Activated CD4-positive, alpha-beta T cell treated with anti-CD3 and anti-CD28 coated beads, Interleukin-2, amount 10 ng/mL, durations not matched to agents 7 days and 5 days (primary cell): ENCODE measurements at regions not wholly inside any gene's neighbourhood (a gene's known extent, or its start where the extent isn't known, plus 50 kb on each side); places are given as distances from the start of the nearest gene placed in this dataset.
"Not testable (repeated sequence)": the region's sequence is repeated elsewhere in the genome, so short reads cannot be mapped to it uniquely, and the experiment has no call there.

Source experiments
- CTCF ChIA-PET: fragments of 350-600 bp; sonication (Branson Sonifier 250); formaldehyde crosslinking; loops from one replicate; lab custom pipeline; 2021; ENCODE audit warnings: antibody characterized with exemption; lab: Charles Lee
- POLR2A ChIA-PET: fragments of 350-600 bp; sonication (Branson Sonifier 250); formaldehyde crosslinking; loops from one replicate; lab custom pipeline; 2021; ENCODE audit warnings: antibody characterized with exemption; lab: Charles Lee
- DNase-seq: peaks from one replicate; pipeline ENCODE4 v3.0.0-alpha.2; 2020
- H3K27ac Mint-ChIP-seq: one replicate; pipeline ENCODE4 v1.8.0; 2021; ENCODE audit warnings: mild to moderate bottlenecking, moderate library complexity, mixed read lengths
- H3K27me3 Mint-ChIP-seq: one replicate; pipeline ENCODE4 v1.8.0; 2021; ENCODE audit warnings: mixed read lengths
- H3K36me3 Mint-ChIP-seq: one replicate; pipeline ENCODE4 v1.8.0; 2021; ENCODE audit warnings: low read depth, mixed read lengths
- H3K4me1 Mint-ChIP-seq: one replicate; pipeline ENCODE4 v1.8.0; 2021; ENCODE audit warnings: mixed read lengths
- H3K4me3 Mint-ChIP-seq: one replicate; pipeline ENCODE4 v1.8.0; 2021; ENCODE audit warnings: mild to moderate bottlenecking, moderate library complexity, mixed read lengths
- H3K9me3 Mint-ChIP-seq: one replicate; pipeline ENCODE4 v1.8.0; 2021; ENCODE audit warnings: mixed read lengths

DNA sequence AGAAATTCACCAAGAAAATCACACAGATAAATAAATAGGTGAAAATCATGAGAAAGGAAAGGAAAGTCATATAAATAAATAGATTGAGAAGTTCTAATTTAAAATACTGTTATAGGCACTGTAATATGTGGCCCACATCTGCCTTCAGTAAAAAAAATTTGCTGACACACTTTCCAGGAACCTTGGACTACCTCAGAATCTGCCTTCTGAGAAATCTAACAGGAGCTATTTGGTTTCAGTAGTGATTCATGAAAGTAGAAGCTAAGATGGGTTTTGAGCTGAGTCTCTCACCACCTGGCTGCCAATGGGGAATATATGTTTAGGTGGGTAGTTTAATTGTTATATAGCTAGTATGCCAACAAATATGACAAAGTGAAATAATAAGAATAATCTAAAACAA, 810.0 kb downstream of the RAB28 start:
- ChIA-PET CTCF (no interaction called here), POLR2A (no interaction called here)
- Mint-ChIP-seq H3K27ac (no peak overlapping the region), H3K4me1 (no peaks in the 10 kb centered on the region), H3K4me3 (no peak overlapping the region), H3K36me3 (no peaks in the 10 kb centered on the region), H3K27me3 (no peaks in the 10 kb centered on the region), H3K9me3 (peaks cover 8% of the 10 kb centered on the region)
- DNase-seq: no peak

- Mint-ChIP-seq H3K27ac (no peak overlapping the region), H3K9me3 (peaks cover 8% of the 10 kb centered on the region), H3K36me3 (no peaks in the 10 kb centered on the region), H3K4me1 (no peaks in the 10 kb centered on the region), H3K4me3 (no peak overlapping the region), H3K27me3 (no peaks in the 10 kb centered on the region)
- no peak for DNase-seq
- ChIA-PET POLR2A (no interaction called here), CTCF (no interaction called here)
These were observed 811.8 kb downstream of the RAB28 start for GRCh38 chr4:12672303-12672702.

- no peaks in the 10 kb centered on the region for H3K9me3 Mint-ChIP-seq
- no peaks in the 10 kb centered on the region for H3K4me1 Mint-ChIP-seq
- CTCF ChIA-PET: no interaction called here
- H3K36me3 Mint-ChIP-seq: no peaks in the 10 kb centered on the region
- no peaks in the 10 kb centered on the region for H3K27me3 Mint-ChIP-seq
- no peak for DNase-seq
- H3K4me3 Mint-ChIP-seq: no peak overlapping the region
- POLR2A ChIA-PET: no interaction called here
- H3K27ac Mint-ChIP-seq: no peak overlapping the region
These were observed 826.0 kb downstream of the RAB28 start for GRCh38 chr4:12658146-12658545.

GRCh38 chr4:12651876-12652275, 832.3 kb downstream of the RAB28 start:
- H3K4me1 Mint-ChIP-seq: no peaks in the 10 kb centered on the region
- H3K36me3 Mint-ChIP-seq: no peaks in the 10 kb centered on the region
- H3K4me3 Mint-ChIP-seq: no peak overlapping the region
- no peak for DNase-seq
- no peaks in the 10 kb centered on the region for H3K9me3 Mint-ChIP-seq
- ChIA-PET POLR2A (no interaction called here), CTCF (no interaction called here)
- H3K27me3 Mint-ChIP-seq: no peaks in the 10 kb centered on the region
- H3K27ac Mint-ChIP-seq: no peak overlapping the region

GRCh38 chr4:12645732-12646131, 838.4 kb downstream of the RAB28 start:
- H3K27ac Mint-ChIP-seq: no peak overlapping the region
- CTCF ChIA-PET: no interaction called here

DNA sequence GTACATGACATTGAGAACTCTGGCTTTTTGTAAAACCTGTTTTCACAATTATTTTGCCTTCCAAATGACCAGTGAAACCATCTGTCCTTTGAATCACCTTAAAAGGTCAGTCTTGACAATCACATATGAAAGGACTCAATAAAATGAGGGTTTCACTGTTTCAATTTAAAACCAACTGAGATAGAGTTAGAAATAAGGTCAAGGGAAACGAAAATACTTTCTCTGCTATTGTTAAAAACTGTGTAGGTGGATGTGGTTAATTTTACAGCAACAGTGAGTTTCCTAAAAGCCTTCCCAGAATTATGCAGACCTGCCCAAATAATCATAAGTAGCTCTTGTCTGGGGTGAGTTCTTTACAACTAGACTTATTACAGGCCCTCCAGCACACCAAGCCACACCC, 839.9 kb downstream of the RAB28 start:
- no peaks in the 10 kb centered on the region for H3K27me3 Mint-ChIP-seq
- DNase-seq: no peak
- no peaks in the 10 kb centered on the region for H3K9me3 Mint-ChIP-seq
- H3K36me3 Mint-ChIP-seq: no peaks in the 10 kb centered on the region
- H3K4me3 Mint-ChIP-seq: no peak overlapping the region
- ChIA-PET CTCF (no interaction called here), POLR2A (no interaction called here)
- H3K4me1 Mint-ChIP-seq: no peaks in the 10 kb centered on the region
- no peak overlapping the region for H3K27ac Mint-ChIP-seq

More at GRCh38 chr4:12645732-12646131, 838.4 kb downstream of the RAB28 start:
- DNase-seq: no peak
- Mint-ChIP-seq H3K4me3 (no peak overlapping the region), H3K27me3 (no peaks in the 10 kb centered on the region), H3K4me1 (no peaks in the 10 kb centered on the region), H3K36me3 (no peaks in the 10 kb centered on the region), H3K9me3 (no peaks in the 10 kb centered on the region)
- POLR2A ChIA-PET: no interaction called here

DNA sequence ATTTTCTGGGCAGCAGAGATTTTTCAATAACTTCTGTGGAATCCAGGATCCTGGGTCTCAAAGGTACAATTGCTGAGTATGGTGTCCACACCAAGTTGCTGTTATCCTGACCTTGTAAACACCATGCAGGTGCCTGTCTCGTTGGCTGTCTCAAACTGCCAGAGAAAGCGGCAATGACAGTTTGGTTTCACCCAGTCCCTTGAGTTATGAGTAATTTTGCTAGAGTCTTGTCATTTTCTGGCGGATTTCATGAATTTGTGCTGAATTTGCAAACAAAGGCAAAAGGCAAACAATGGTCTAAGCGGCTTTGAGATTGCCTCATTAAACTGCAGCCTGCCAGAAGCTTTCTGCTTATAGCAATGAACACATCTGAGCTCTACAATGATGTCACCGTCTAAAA, 847.9 kb downstream of the RAB28 start:
- no peak overlapping the region for H3K4me3 Mint-ChIP-seq
- ChIA-PET CTCF (no interaction called here), POLR2A (no interaction called here)

DNA sequence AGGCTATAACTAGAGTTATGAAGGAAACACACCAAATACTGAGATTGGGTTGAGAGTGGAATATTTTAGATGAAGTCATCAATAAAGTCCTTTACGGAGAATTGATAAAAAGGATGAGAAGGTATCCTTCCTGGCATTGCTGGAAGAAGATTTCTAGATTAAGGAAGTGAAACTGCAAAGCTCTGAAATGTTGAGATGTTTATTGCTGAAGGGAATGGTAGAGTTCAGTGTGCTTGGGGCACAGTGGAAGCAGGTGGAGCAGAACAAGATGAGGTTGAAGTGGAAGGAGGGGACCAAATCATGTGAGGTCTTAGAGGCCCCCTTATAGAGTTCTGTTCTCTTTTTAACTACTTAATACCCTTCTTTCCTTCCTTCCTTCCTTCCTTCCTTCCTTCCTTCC, 848.5 kb downstream of the RAB28 start:
- CTCF ChIA-PET: no interaction called here
- no peak overlapping the region for H3K4me3 Mint-ChIP-seq
- peaks cover 4% of the 10 kb centered on the region for H3K9me3 Mint-ChIP-seq
- no peaks in the 10 kb centered on the region for H3K27me3 Mint-ChIP-seq
- no peaks in the 10 kb centered on the region for H3K36me3 Mint-ChIP-seq
- DNase-seq: no peak
- no peaks in the 10 kb centered on the region for H3K4me1 Mint-ChIP-seq
- POLR2A ChIA-PET: no interaction called here
- no peak overlapping the region for H3K27ac Mint-ChIP-seq

More for the DNA sequence above, 847.9 kb downstream of the RAB28 start:
- DNase-seq: no peak
- no peaks in the 10 kb centered on the region for H3K27me3 Mint-ChIP-seq
- H3K36me3 Mint-ChIP-seq: no peaks in the 10 kb centered on the region
- H3K4me1 Mint-ChIP-seq: no peaks in the 10 kb centered on the region
- no peak overlapping the region for H3K27ac Mint-ChIP-seq
- H3K9me3 Mint-ChIP-seq: peaks cover 4% of the 10 kb centered on the region

DNA sequence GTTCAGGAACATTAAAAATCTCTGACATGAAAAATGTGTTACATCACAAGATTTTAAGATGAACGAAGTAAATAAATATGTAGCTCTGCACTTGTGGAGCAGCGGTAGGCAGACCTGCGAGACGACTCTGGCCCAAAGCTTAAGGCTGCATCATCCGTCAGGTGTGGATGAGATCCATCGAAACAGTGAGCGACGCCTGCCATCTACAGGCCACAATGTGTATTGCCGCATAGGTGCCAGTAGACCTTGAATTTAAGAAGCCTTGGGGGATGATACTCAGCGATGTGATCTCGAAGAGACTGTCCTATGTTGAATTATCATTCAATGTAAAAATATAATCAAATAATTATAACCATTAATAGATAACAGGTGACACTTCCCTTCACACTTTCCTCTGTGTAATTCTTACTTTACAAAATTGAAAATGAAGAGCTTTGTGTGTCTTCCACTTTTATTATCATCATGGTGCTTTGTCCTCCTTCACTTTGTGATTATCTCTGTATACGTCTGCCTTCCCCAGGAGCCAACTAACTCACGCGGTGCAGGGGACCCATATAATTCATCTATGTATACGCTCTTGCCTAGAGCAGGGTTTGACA, 851.0 kb downstream of the RAB28 start:
- no peak overlapping the region for H3K4me3 Mint-ChIP-seq
- H3K27me3 Mint-ChIP-seq: no peaks in the 10 kb centered on the region
- CTCF ChIA-PET: interaction anchor here (1.8 kb wide), 1 partner anchor 9 kb away, joined by 5 read pairs; no protein-coding TSS in a partner anchor
- peak; percentile 79 for DNase-seq
- H3K9me3 Mint-ChIP-seq: peaks cover 4% of the 10 kb centered on the region
- no peaks in the 10 kb centered on the region for H3K4me1 Mint-ChIP-seq
- H3K27ac Mint-ChIP-seq: no peak overlapping the region
- no peaks in the 10 kb centered on the region for H3K36me3 Mint-ChIP-seq
- POLR2A ChIA-PET: no interaction called here

- Mint-ChIP-seq H3K36me3 (no peaks in the 10 kb centered on the region), H3K27ac (no peak overlapping the region), H3K4me3 (no peak overlapping the region), H3K4me1 (no peaks in the 10 kb centered on the region), H3K27me3 (no peaks in the 10 kb centered on the region), H3K9me3 (no peaks in the 10 kb centered on the region)
- ChIA-PET POLR2A (no interaction called here), CTCF (no interaction called here)
- DNase-seq: no peak
These were observed 868.3 kb downstream of the RAB28 start for GRCh38 chr4:12615822-12616221.

DNA sequence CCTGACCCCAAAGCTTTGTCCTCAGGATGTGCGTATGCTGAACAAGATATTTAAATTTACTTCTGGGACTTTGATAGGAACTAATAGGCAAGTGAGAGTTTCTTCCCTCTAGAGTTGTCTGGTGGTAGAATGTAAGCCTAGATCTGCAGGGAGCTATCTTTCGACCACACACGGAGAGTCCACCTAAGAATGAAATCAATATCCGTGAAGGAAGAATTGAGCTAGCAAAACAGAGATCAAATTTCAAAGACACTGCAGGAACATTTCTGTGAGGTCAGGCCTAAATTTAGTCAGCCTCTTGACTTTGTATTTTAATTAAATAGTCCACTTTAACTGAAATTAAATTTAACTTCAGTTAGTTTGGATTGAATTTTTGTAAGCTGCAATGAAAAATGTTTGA, 871.3 kb downstream of the RAB28 start:
- Mint-ChIP-seq H3K9me3 (no peaks in the 10 kb centered on the region), H3K27ac (no peak overlapping the region), H3K4me3 (no peak overlapping the region), H3K36me3 (no peaks in the 10 kb centered on the region), H3K27me3 (no peaks in the 10 kb centered on the region), H3K4me1 (no peaks in the 10 kb centered on the region)
- ChIA-PET CTCF (no interaction called here), POLR2A (no interaction called here)
- no peak for DNase-seq

GRCh38 chr4:12609212-12609875, 874.8 kb downstream of the RAB28 start:
- POLR2A ChIA-PET, H3K27ac Mint-ChIP-seq, H3K36me3 Mint-ChIP-seq: not testable (repeated sequence)

DNA sequence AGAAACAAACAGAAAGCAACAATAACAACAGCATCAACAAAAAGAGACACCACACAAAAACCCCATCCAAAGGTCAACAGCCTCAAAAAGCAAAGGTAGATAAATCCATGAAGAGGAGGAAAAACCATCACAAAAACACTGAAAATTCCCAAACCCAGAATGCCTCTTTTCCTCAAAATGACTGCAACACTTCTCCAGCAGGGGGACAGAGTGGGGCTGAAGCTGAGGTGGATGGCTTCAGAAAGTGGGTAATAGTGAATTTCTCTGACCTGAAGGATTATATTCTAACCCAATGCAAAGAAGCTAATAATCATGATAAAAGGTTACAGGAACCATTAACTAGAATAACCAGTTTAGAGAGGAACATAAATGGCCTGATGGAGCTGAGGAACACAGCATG, 888.2 kb downstream of the RAB28 start:
- CTCF ChIA-PET: no interaction called here
- Mint-ChIP-seq H3K4me1 (no peaks in the 10 kb centered on the region), H3K9me3 (no peaks in the 10 kb centered on the region), H3K36me3 (no peaks in the 10 kb centered on the region), H3K27me3 (no peaks in the 10 kb centered on the region), H3K27ac (no peak overlapping the region), H3K4me3 (no peak overlapping the region)
- POLR2A ChIA-PET: no interaction called here
- no peak for DNase-seq

More at GRCh38 chr4:12609212-12609875, 874.8 kb downstream of the RAB28 start:
- H3K4me3 Mint-ChIP-seq, H3K9me3 Mint-ChIP-seq, H3K27me3 Mint-ChIP-seq, DNase-seq, H3K4me1 Mint-ChIP-seq, CTCF ChIA-PET: not testable (repeated sequence)

- Mint-ChIP-seq H3K27me3 (no peaks in the 10 kb centered on the region), H3K4me3 (no peak overlapping the region), H3K27ac (no peak overlapping the region), H3K9me3 (no peaks in the 10 kb centered on the region), H3K36me3 (no peaks in the 10 kb centered on the region), H3K4me1 (no peaks in the 10 kb centered on the region)
- no peak for DNase-seq
- ChIA-PET CTCF (no interaction called here), POLR2A (no interaction called here)
These were observed 888.7 kb downstream of the RAB28 start for GRCh38 chr4:12595489-12595888.
